ENCODE measurements at regions not wholly inside any gene's neighbourhood (a gene's known extent, or its start where the extent isn't known, plus 50 kb on each side); places are given as distances from the start of the nearest gene placed in this dataset.

DNA sequence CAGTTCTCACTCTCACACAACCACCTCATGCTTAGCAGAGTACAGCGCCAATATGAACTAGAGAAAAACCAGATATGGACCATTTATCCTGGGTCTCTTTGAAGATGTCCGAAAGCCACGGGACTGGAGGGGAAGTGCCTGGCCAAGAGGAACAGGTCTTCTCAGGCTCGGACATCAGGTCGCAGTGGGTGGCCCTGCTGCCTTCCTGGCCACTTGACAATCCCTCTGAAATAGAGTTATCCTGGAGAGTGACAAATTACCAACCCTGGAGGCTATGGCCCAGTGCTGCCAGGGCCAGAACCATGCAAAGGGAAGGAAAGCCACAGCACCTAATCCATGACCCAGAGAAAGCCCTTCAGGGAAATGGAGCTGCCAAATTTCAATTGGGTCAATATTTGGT is 646.8 kb upstream of the NRP1 start:
- DNase-seq (no peak), ATAC-seq (no peak)
- Histone ChIP-seq H3K27me3 (no peaks in the 10 kb centered on the region), H3K4me1 (no peaks in the 10 kb centered on the region), H3K9me3 (peaks cover 0 to 7% (median 0%) of the 10 kb centered on the region in 11 donors), H3K4me3 (no peak overlapping the region), H3K36me3 (no peaks in the 10 kb centered on the region), H3K27ac (no peak overlapping the region)
- TF ChIP-seq, protein P1, sequence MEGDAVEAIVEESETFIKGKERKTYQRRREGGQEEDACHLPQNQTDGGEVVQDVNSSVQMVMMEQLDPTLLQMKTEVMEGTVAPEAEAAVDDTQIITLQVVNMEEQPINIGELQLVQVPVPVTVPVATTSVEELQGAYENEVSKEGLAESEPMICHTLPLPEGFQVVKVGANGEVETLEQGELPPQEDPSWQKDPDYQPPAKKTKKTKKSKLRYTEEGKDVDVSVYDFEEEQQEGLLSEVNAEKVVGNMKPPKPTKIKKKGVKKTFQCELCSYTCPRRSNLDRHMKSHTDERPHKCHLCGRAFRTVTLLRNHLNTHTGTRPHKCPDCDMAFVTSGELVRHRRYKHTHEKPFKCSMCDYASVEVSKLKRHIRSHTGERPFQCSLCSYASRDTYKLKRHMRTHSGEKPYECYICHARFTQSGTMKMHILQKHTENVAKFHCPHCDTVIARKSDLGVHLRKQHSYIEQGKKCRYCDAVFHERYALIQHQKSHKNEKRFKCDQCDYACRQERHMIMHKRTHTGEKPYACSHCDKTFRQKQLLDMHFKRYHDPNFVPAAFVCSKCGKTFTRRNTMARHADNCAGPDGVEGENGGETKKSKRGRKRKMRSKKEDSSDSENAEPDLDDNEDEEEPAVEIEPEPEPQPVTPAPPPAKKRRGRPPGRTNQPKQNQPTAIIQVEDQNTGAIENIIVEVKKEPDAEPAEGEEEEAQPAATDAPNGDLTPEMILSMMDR (IDR thresholded peaks at IDR 0.05) = no peak
- WGBS, 2 donors = 90 to 93% methylated on average over 5 of the region's 5 CpGs
- intact Hi-C loops (cut with DNase I) = no loop called here

DNA sequence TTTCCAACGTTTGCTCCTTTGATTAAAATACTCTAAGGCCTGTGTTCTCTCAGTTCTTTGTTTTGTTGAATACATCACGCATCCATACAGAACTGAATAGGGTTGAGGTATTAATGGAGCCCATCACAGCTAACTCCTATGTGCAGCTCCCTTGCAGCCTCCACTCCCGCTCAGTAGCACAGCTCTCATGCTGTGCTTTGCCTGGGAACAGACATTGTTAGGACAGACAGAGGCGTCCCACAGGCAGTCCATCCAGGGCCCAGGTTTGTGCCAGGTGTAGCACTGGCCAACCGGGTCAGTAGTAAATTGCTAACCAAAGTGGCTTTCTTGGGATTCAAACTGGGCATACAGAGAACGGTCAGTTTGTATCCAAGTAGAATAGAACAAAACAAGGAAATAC is 644.7 kb upstream of the NRP1 start:
- Histone ChIP-seq H3K36me3 (no peaks in the 10 kb centered on the region), H3K4me1 (no peaks in the 10 kb centered on the region), H3K27me3 (no peaks in the 10 kb centered on the region), H3K4me3 (no peak overlapping the region), H3K27ac (no peak overlapping the region), H3K9me3 (peaks cover 0 to 7% (median 0%) of the 10 kb centered on the region in 11 donors)
- ATAC-seq (no peak), DNase-seq (no peak)
- TF ChIP-seq, protein P1 (IDR thresholded peaks at IDR 0.05) = no peak
- intact Hi-C loops (cut with DNase I) = no loop called here
- WGBS, 2 donors = 90 to 93% methylated on average over 6 of the region's 6 CpGs

DNA sequence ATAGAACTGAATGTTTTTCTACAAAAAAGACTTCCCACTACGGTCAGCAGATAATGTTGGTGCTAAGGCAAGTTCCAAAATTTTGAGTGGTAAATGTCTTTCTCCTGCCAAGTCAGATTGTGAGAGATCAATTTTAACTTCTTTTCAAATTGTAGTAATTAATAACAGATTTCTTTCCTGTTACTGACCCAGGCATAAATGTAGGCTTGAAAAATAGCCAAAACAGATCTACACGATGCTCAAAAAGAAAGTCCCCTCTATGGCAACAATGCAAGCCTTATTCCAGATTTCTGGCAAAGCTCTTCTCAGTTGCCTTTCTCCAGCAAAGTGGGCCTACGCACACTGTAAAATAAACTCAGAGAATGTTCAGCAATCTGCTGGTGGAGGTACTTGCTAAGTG is 641.0 kb upstream of the NRP1 start:
- H3K27me3 ChIP-seq = no peaks in the 10 kb centered on the region
- H3K4me1 ChIP-seq = no peaks in the 10 kb centered on the region
- H3K27ac ChIP-seq = no peak overlapping the region
- ATAC-seq (no peak), DNase-seq (no peak)
- no peaks in the 10 kb centered on the region for H3K36me3 ChIP-seq
- intact Hi-C loops (cut with DNase I) = no loop called here
- 72 to 83% methylated on average over 3 of the region's 3 CpGs for WGBS, 2 donors
- no peaks in the 10 kb centered on the region for H3K9me3 ChIP-seq
- no peak overlapping the region for H3K4me3 ChIP-seq
- TF ChIP-seq, protein P1 (IDR thresholded peaks at IDR 0.05) = no peak

DNA sequence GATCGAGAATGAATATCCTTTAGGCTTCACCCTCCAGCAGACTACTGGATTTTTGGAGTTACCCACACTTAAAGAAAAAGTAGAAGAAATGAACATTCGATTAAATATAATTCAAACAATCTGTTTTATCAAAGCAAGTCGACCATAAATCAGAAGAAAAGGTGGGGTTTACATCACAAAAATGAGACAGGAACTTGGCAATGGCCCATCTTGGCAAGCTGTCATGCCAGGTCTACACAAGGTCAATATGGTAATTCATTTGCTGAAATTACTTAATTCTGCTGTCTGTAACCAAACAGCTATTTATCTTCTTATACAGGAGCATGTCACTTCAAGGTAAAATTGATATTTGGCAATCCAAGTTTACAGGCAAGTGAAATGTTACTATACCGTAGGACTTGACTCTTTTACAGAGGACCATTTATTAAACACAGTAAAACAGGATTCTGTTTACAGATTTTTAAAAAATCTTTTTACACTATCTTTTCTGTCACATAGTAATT is 640.6 kb upstream of the NRP1 start:
- Histone ChIP-seq H3K4me3 (no peak overlapping the region), H3K36me3 (no peaks in the 10 kb centered on the region), H3K9me3 (no peaks in the 10 kb centered on the region), H3K27me3 (no peaks in the 10 kb centered on the region), H3K4me1 (no peaks in the 10 kb centered on the region), H3K27ac (no peak overlapping the region)
- intact Hi-C loops (cut with DNase I) = no loop called here
- TF ChIP-seq, protein P1 (IDR thresholded peaks at IDR 0.05) = no peak
- 79 to 89% methylated on average over 4 of the region's 4 CpGs for WGBS, 2 donors
- no peak for DNase-seq
- no peak for ATAC-seq
